HG03469 (cell line): ENCODE measurements at regions not wholly inside any gene's neighbourhood (a gene's known extent, or its start where the extent isn't known, plus 50 kb on each side); places are given as distances from the start of the nearest gene placed in this dataset.

Experiments
- ATAC-seq: cut with Tn5 transposase; IDR thresholded peaks from one replicate; pipeline ENCODE4 v1.9.1; 2021; ENCODE audit warnings: mild to moderate bottlenecking, moderate library complexity, moderate number of reproducible peaks; ENCODE audit not compliant: unreplicated experiment

GRCh38 chr4:136458326-136458725 lies 1074.0 kb downstream of the PCDH18 start:
- ATAC-seq: no peak

- no peak for ATAC-seq
These were observed 1074.7 kb downstream of the PCDH18 start for GRCh38 chr4:136457577-136457976.

DNA sequence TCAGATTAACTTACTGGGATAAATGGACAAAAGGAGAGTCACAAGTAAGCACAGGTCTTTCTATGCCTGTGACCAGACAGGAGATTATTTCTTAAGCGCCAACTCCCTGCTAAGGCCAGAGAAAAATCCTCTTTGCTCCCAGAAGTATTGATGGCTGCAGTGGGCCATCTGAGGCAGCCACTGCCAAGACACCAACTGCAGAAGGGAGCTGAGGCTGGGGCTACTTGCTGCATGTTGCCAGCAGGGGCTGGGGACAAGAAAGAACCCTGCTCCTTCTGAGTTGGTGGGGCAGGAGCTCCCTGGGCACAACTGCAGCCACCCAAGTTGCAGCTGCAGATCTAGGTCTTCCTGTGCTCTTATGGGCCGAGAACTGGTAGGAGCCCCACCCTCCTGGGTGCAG lies 1075.3 kb downstream of the PCDH18 start:
- no peak for ATAC-seq

DNA sequence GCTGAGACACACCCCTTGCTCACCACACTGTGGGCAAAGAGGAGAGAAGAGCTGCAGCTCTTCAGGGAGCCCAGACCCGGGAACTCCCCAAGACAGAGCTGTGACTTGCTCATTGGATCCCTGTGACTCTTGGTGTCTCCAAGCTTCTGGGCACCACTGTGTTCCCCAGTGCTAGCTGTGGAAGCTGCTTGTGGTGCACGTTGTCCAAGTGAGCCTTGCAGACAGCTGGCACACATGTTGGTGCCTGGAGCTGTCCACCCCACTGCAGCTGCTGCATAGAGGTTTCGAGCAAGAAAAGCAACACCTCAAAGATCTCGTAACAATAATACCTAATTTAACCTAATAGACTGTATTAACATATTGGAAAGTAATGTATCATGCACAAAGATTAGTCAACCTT lies 1089.3 kb downstream of the PCDH18 start:
- no peak for ATAC-seq

DNA sequence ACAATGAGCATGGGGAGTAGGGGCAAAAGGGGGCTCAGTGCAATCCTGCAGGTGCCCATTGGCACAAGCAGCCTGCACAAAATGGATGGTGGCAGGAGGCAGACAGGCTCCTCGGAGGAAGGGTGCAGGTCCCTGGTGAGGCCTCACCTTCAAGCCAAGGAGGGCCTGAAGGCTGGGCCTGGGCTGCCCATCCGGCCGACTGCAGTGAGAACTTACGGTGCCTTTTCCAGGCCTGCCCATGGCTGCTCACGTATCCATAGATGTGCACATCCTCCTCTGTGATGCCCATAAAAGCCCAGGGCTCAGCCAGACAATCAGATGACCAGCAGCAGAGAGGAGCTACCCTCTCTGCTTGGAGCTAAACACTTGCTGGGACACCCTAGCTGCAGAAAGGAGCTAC lies 1089.8 kb downstream of the PCDH18 start:
- no peak for ATAC-seq

DNA sequence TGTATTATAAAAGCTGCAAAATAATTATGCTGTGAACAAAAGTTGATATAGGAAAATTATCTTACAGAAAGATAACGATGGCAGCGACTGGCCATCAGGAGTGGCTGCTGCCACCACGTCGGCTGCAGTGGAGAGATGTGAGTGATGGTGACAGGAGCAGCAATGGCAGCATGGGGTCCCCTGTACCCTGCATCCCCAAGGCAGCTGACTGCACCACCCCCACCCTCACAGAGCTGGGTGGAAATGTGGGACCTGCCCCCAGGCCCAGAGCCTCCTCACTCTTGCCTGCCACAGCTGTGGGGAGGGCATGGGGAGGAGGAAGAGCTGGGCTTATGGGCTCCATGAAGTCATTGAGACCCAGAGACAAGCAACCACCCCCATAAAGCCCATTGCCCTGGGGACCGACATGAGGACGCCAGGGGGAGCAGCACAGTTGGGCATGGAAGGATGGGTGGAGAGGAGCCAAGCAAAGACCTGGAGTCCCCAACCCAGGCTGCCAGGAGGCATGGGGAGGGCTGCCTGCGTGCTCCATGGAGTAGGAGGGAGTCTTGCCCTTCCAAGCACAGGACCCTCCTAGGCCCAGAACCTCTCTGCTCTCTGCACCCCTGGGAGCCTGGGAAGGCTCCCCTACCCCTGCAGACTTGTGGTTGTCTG lies 1090.5 kb downstream of the PCDH18 start:
- no peak for ATAC-seq

- no peak for ATAC-seq
These were observed 1093.6 kb downstream of the PCDH18 start for GRCh38 chr4:136438645-136439044.

- ATAC-seq: no peak
These were observed 1108.2 kb downstream of the PCDH18 start for GRCh38 chr4:136424052-136424451.

GRCh38 chr4:136414981-136415380 lies 1117.3 kb downstream of the PCDH18 start:
- ATAC-seq: no peak

DNA sequence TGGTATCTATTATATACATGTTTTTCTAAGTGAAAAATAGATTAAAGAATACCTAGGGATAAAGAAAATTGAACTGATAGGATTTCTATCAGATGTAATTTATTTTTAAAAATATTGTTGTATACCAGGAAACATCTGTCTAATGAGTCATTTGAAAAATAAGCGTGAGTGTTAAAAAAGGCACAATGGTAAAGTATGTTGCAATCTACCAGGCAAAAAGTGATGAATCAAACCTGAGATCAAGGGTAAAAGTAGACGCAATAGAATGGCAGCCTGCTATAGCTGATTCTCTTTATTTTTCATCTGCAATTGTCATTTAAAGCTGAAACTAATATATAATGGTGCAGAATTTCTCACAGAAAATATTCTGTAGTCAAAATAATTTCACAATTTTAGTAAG lies 1119.6 kb downstream of the PCDH18 start:
- no peak for ATAC-seq

- ATAC-seq: no peak
These were observed 1131.5 kb downstream of the PCDH18 start for GRCh38 chr4:136400829-136401228.

GRCh38 chr4:136395212-136395722 lies 1137.0 kb downstream of the PCDH18 start:
- no peak for ATAC-seq

DNA sequence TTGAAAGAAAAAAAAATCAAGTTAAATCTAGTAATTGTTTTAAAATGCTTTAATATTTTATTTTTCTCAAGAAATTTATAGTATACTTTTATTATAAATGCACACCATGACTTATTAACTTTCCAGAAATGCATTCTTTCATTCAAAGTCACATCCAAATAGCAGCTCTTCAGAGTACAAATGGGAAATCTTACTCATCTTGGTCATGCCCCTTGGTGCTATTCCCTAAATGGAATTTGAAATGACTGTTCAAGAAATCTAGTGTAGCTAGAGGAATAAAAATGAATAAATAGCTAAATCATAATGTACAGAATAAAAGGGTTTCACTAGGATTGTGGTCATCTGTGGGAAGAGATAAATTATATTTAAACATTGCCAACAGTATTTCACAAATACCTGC lies 1139.7 kb downstream of the PCDH18 start:
- ATAC-seq: no peak

DNA sequence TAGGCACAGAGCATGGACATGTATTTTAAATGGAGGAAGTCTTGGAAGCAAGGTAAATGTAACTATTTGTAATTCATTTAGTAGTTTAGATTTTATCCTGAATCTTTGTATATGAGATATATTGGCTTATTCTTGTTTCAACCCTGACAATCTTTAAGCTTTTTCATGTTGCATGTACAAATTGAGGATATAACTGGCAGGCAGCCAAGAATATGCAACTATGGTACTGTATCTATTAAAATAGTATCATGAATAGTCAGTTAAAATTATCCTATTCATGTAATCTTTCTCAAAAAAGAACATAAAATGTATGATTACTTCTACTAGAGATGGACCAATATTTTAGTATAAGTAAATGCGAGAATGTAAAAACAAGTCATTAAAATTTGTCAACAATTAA lies 1141.5 kb downstream of the PCDH18 start:
- ATAC-seq: no peak

- no peak for ATAC-seq
These were observed 1149.2 kb downstream of the PCDH18 start for GRCh38 chr4:136383082-136383481.

DNA sequence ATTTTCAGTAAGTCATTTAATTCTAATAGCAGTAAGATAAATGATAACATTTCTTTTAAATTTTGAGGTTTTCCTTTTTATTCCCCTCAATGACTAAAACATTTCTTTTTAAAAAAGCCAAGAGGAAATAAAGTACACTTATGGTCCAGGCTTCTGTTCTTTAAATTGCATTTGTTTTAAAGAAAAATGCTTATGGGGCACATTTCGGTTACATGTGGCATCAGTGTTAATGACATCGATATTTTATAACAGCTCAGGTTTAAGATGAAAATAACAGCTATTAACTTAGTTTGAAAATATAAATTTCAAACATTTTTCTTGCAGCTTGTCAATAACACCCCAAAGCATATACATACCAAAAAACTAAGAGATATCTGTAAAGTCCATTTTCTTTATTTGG lies 1161.1 kb downstream of the PCDH18 start:
- no peak for ATAC-seq

- ATAC-seq: no peak
These were observed 1163.2 kb downstream of the PCDH18 start for GRCh38 chr4:136369073-136369472.

DNA sequence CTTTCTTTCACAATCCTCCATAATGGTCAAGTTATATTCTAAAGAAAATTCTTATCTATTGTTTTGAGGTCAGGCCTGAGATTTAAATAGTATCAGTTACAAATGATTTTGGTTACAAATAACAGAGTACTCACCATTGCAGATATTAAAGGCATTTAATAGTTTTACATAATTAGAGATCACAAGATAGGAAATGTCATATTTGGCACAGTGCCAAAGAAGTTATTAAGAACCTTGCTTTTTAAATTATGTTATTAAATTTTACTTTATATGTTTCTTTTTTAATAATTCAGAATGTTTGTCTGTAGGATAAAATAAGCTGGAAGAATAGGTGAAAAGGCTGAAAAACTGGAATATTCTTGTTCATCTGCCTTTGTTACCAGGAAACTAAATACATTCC lies 1174.7 kb downstream of the PCDH18 start:
- no peak for ATAC-seq

DNA sequence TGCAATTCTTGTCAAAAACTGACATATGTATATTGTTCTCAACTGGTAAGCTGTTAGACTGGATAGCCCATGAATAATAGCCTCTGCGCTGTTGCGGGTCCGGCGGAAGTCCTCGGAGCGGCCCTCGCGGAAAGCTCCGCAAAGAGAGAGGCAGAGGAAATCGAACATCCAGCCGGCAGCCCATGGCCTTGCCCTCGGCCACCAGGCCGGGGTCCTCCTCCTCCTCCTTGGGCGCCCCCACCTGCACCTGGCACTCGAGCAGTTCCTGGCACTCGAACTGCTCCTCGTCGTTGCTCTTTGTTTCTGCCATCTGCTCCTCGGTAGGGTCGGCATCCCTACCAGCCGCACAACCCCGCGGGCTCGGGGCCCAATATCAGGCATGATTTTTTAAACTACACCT lies 1176.3 kb downstream of the PCDH18 start:
- no peak for ATAC-seq

DNA sequence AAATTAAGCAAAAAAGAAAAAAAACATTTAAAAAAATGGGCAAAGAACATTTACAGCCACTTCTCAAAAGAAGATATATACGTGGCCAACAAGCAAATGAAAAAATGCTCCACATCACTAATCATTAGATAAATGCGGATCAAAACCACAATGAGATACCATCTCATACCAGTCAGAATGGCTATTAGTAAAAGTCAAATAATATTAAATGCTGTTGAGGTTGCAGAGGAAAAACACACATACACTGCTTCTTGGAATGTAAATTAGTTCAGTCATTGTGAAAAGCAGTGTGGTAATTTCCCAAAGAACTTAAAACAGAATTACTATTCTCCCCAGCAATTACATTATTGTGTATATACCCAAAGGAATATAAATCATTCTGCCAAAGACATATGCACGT lies 1189.0 kb downstream of the PCDH18 start:
- ATAC-seq: no peak

DNA sequence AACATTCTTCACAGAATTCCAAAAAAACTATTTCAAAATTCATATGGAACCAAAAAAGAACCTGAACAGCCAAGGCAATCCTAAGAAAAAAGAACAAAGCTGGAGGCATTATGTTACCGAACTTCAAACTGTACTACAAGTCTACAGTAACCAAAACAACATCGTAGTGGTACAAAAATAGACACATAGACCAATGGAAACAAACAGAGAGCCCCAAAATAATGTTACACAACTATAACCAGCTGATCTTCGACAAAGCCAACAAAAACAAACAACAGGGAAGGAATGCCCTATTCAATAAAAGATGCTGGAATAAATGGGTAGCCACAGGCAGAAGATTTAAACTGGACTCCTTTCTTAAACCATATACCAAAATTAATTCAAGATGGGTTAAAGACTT lies 1189.6 kb downstream of the PCDH18 start:
- no peak for ATAC-seq

DNA sequence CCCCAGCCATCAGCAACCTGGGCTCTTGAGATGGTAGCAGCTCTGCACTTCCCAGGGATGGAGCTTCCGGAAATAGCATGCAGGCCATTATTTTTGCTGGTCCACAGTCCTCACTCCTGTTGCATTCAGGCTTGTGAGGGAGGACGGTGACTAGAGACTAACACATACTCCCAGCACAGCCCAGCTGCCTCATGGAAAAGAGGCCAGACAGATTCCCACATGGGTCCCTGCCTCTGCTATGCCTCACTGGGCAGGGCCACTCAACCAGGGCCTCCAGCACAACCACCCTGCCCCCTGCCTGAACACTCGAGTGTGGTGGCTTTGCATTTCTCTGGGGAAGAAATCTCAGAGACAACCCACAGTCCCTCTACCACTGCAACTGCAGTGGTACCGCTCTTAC lies 1195.1 kb downstream of the PCDH18 start:
- no peak for ATAC-seq

DNA sequence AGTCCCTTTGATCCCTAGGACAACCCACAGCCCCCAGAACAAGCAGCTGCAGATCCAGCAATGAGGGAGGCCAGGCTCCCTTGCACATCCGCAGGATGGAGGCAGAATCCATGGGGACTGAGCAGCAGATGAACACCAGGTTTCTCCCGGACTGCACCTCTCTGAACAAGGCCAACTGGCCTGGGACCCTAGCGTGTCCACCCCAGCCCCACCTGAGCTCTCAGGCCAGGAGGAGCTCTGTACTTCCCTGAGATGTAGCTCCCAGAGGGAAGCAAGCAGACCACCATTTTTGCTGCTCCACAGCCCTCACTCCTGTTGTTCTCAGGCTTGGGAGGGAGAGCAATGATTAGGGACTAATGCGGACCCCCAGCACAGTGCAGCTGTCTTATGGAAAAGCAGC lies 1195.8 kb downstream of the PCDH18 start:
- no peak for ATAC-seq
